ENCODE measurements at regions not wholly inside any gene's neighbourhood (a gene's known extent, or its start where the extent isn't known, plus 50 kb on each side); places are given as distances from the start of the nearest gene placed in this dataset.

GRCh38 chr7:25792586-25792985, 359.4 kb upstream of the NFE2L3 start:
- no peaks in the 10 kb centered on the region for H3K27me3 ChIP-seq
- TF ChIP-seq CTCF (IDR thresholded peaks at IDR 0.05) (no peak), POLR2A (IDR thresholded peaks at IDR 0.05) (no peak)

GRCh38 chr7:25795824-25796235, 356.2 kb upstream of the NFE2L3 start:
- H3K27ac ChIP-seq, result no peak overlapping the region
- H3K9me3 ChIP-seq, result no peaks in the 10 kb centered on the region
- no peak for DNase-seq
- H3K4me3 ChIP-seq, result no peak overlapping the region
- no peaks in the 10 kb centered on the region for H3K27me3 ChIP-seq
- H3K36me3 ChIP-seq (replicated peaks in 1 of 2; ENCODE audit: insufficient read depth in 1 of 2, low read depth in 2 of 2), result no peaks in the 10 kb centered on the region
- intact Hi-C loops (cut with DNase I), result no loop called here
- no peak for TF ChIP-seq POLR2A (IDR thresholded peaks at IDR 0.05)
- no peak for TF ChIP-seq CTCF (IDR thresholded peaks at IDR 0.05)
- peaks cover 6% of the 10 kb centered on the region for H3K4me1 ChIP-seq
- WGBS, 2 donors, result 65 to 70% methylated on average over 2 of the region's 2 CpGs
- no peak for ATAC-seq

More at GRCh38 chr7:25792586-25792985, 359.4 kb upstream of the NFE2L3 start:
- H3K9me3 ChIP-seq, result no peaks in the 10 kb centered on the region
- no peaks in the 10 kb centered on the region for H3K36me3 ChIP-seq (replicated peaks in 1 of 2; ENCODE audit: insufficient read depth in 1 of 2, low read depth in 2 of 2)
- no peak overlapping the region for H3K4me3 ChIP-seq
- ATAC-seq (no peak), DNase-seq (no peak)
- WGBS, 2 donors, result 78 to 89% methylated on average over 8 of the region's 8 CpGs
- peaks cover 6% of the 10 kb centered on the region for H3K4me1 ChIP-seq
- no peak overlapping the region for H3K27ac ChIP-seq
- intact Hi-C loops (cut with DNase I), result no loop called here

- peaks cover 6% of the 10 kb centered on the region for H3K4me1 ChIP-seq
- H3K4me3 ChIP-seq, result no peak overlapping the region
- WGBS, 2 donors, result 94 to 100% methylated on average over 1 of the region's 1 CpG
- H3K27me3 ChIP-seq, result no peaks in the 10 kb centered on the region
- DNase-seq (no peak), ATAC-seq (no peak)
- no peaks in the 10 kb centered on the region for H3K36me3 ChIP-seq (replicated peaks in 1 of 2; ENCODE audit: insufficient read depth in 1 of 2, low read depth in 2 of 2)
- TF ChIP-seq POLR2A (IDR thresholded peaks at IDR 0.05), result no peak
- no peak for TF ChIP-seq CTCF (IDR thresholded peaks at IDR 0.05)
- H3K9me3 ChIP-seq, result no peaks in the 10 kb centered on the region
- intact Hi-C loops (cut with DNase I), result no loop called here
- no peak overlapping the region for H3K27ac ChIP-seq
Measured at GRCh38 chr7:25798344-25798743, 353.7 kb upstream of the NFE2L3 start.

- H3K36me3 ChIP-seq (replicated peaks in 1 of 2; ENCODE audit: insufficient read depth in 1 of 2, low read depth in 2 of 2), result no peaks in the 10 kb centered on the region
- DNase-seq (no peak), ATAC-seq (no peak)
- TF ChIP-seq POLR2A (IDR thresholded peaks at IDR 0.05), result no peak
- no peak for TF ChIP-seq CTCF (IDR thresholded peaks at IDR 0.05)
- no peaks in the 10 kb centered on the region for H3K9me3 ChIP-seq
- no peaks in the 10 kb centered on the region for H3K4me1 ChIP-seq
- H3K27ac ChIP-seq, result no peak overlapping the region
- H3K27me3 ChIP-seq, result no peaks in the 10 kb centered on the region
- 82 to 87% methylated on average over 3 of the region's 3 CpGs for WGBS, 2 donors
- intact Hi-C loops (cut with DNase I), result no loop called here
- H3K4me3 ChIP-seq, result no peak overlapping the region
Measured at GRCh38 chr7:25801214-25801613, 350.8 kb upstream of the NFE2L3 start.

- H3K4me1 ChIP-seq, result no peaks in the 10 kb centered on the region
- H3K27me3 ChIP-seq, result no peaks in the 10 kb centered on the region
- ATAC-seq (no peak), DNase-seq (no peak)
- H3K4me3 ChIP-seq, result no peak overlapping the region
- H3K9me3 ChIP-seq, result no peaks in the 10 kb centered on the region
- intact Hi-C loops (cut with DNase I), result no loop called here
- H3K36me3 ChIP-seq (replicated peaks in 1 of 2; ENCODE audit: insufficient read depth in 1 of 2, low read depth in 2 of 2), result no peaks in the 10 kb centered on the region
- TF ChIP-seq CTCF (IDR thresholded peaks at IDR 0.05) (no peak), POLR2A (IDR thresholded peaks at IDR 0.05) (no peak)
- H3K27ac ChIP-seq, result no peak overlapping the region
- 68 to 72% methylated on average over 3 of the region's 3 CpGs for WGBS, 2 donors
Measured at GRCh38 chr7:25802057-25802456, 349.9 kb upstream of the NFE2L3 start.
